HEK293 (cell line): ENCODE measurements at regions not wholly inside any gene's neighbourhood (a gene's known extent, or its start where the extent isn't known, plus 50 kb on each side); places are given as distances from the start of the nearest gene placed in this dataset.

Experiments
- CTCF ChIA-PET: fragments of 350-600 bp; formaldehyde crosslinking; extraction: SDS; loops from one replicate; lab custom pipeline; 2021; ENCODE audit warnings: antibody characterized with exemption; lab: Yijun Ruan, JAX
- POLR2A ChIA-PET: fragments of 300-600 bp; formaldehyde crosslinking; extraction: SDS; loops from one replicate; lab custom pipeline; 2020; ENCODE audit warnings: antibody characterized with exemption, inconsistent platforms; lab: Yijun Ruan, JAX
- H3K27ac ChIP-seq: fragments of 200-500 bp; sonication (Bioruptor generic); 2 replicates; pipeline ENCODE4 v1.5.1; 2014; ENCODE audit warnings: low read depth, low read length, control low read depth, inconsistent platforms; ENCODE audit errors: extremely low read depth
- H3K36me3 ChIP-seq, 2 experiments: fragments of 200-500 bp in 1 of 2; sonication (Bioruptor generic) in 1 of 2; 1 replicate in 1 of 2; 2 replicates in 1 of 2; pipeline ENCODE4 v1.5.1; 2014 to 2017; ENCODE audit warnings: inconsistent platforms in 2 of 2, low read length in 2 of 2; ENCODE audit not compliant: control insufficient read depth in 2 of 2, insufficient read depth in 1 of 2
- H3K4me1 ChIP-seq: fragments of 200-500 bp; sonication (Bioruptor generic); 2 replicates; pipeline ENCODE4 v1.5.1; 2014; ENCODE audit warnings: mild to moderate bottlenecking, low read length, inconsistent platforms; ENCODE audit not compliant: control insufficient read depth, insufficient read depth
- H3K4me3 ChIP-seq: 2 replicates; pipeline ENCODE4 v1.5.1; 2011; ENCODE audit warnings: low read depth, mild to moderate bottlenecking, control low read depth, low read length, moderate library complexity
- H3K9me3 ChIP-seq: fragments of 200-500 bp; sonication (Bioruptor generic); 2 replicates; pipeline ENCODE4 v1.5.1; 2014; ENCODE audit warnings: low read depth, low read length, inconsistent platforms; ENCODE audit not compliant: control insufficient read depth, insufficient read depth
- KLF10 ChIP-seq: fragments of 450-650 bp; IDR thresholded peaks from 2 replicates; pipeline ENCODE4 v1.5.1; 2018; ENCODE audit warnings: missing biosample characterization, mild to moderate bottlenecking, missing genetic modification characterization
- MEIS1 ChIP-seq: sonication (generic); formaldehyde crosslinking; IDR thresholded peaks from 2 replicates; pipeline ENCODE4 v1.8.1; 2022; ENCODE audit warnings: missing genetic modification reagents, mild to moderate bottlenecking, borderline replicate concordance
- MZF1 ChIP-seq: fragments of 450-650 bp; formaldehyde crosslinking; IDR thresholded peaks from 2 replicates; pipeline ENCODE4 v1.5.1; 2017; ENCODE audit warnings: missing biosample characterization, missing genetic modification characterization, borderline replicate concordance
- PRDM4 ChIP-seq: fragments of 450-650 bp; formaldehyde crosslinking; IDR thresholded peaks from 2 replicates; pipeline ENCODE4 v1.5.1; 2017; ENCODE audit warnings: missing biosample characterization, missing genetic modification characterization
- REPIN1 ChIP-seq: fragments of 450-650 bp; formaldehyde crosslinking; IDR thresholded peaks from 2 replicates; pipeline ENCODE4 v1.5.1; 2017; ENCODE audit warnings: missing biosample characterization, missing genetic modification characterization, low read depth
- ZBTB49 ChIP-seq: fragments of 450-650 bp; formaldehyde crosslinking; IDR thresholded peaks from 2 replicates; pipeline ENCODE4 v1.5.1; 2016; ENCODE audit warnings: missing biosample characterization, missing genetic modification characterization, low read depth
- ZBTB7A ChIP-seq: fragments of 450-650 bp; formaldehyde crosslinking; IDR thresholded peaks from 2 replicates; pipeline ENCODE4 v1.5.1; 2016; ENCODE audit warnings: low read depth, missing biosample characterization, missing genetic modification characterization
- ZNF274 ChIP-seq, 2 experiments: fragments of 200-500 bp in 1 of 2; fragments of 450-650 bp in 1 of 2; sonication (Bioruptor generic) in 1 of 2; formaldehyde crosslinking in 1 of 2; IDR thresholded peaks; 2 replicates each; pipeline versions ENCODE4 v1.5.1 to v1.6.1; 2014 to 2016; ENCODE audit warnings: borderline replicate concordance in 1 of 2, inconsistent platforms in 1 of 2, low read length in 1 of 2, missing biosample characterization in 1 of 2, missing genetic modification characterization in 1 of 2
- ZNF280D ChIP-seq: fragments of 450-650 bp; formaldehyde crosslinking; IDR thresholded peaks from 2 replicates; pipeline ENCODE4 v1.5.1; 2016; ENCODE audit warnings: missing biosample characterization, missing genetic modification characterization
- ZNF398 ChIP-seq: fragments of 450-650 bp; formaldehyde crosslinking; IDR thresholded peaks from 2 replicates; pipeline ENCODE4 v1.5.1; 2017; ENCODE audit warnings: missing biosample characterization, missing genetic modification characterization
- ZNF48 ChIP-seq: fragments of 450-650 bp; formaldehyde crosslinking; IDR thresholded peaks from 2 replicates; pipeline ENCODE4 v1.5.1; 2016; ENCODE audit warnings: missing biosample characterization, missing genetic modification characterization
- ZNF521 ChIP-seq: fragments of 450-650 bp; formaldehyde crosslinking; IDR thresholded peaks from 2 replicates; pipeline ENCODE4 v1.5.1; 2017; ENCODE audit warnings: missing biosample characterization, mild to moderate bottlenecking, missing genetic modification characterization
- ZNF544 ChIP-seq: fragments of 450-650 bp; formaldehyde crosslinking; IDR thresholded peaks from 2 replicates; pipeline ENCODE4 v1.5.0; 2017; ENCODE audit warnings: missing biosample characterization, missing genetic modification characterization
- ZNF549 ChIP-seq: fragments of 450-650 bp; IDR thresholded peaks from 2 replicates; pipeline ENCODE4 v1.5.1; 2018; ENCODE audit warnings: missing biosample characterization, missing genetic modification characterization, mild to moderate bottlenecking, inconsistent platforms, moderate library complexity
- ZNF560 ChIP-seq: fragments of 450-650 bp; formaldehyde crosslinking; IDR thresholded peaks from 2 replicates; pipeline ENCODE4 v1.5.1; 2017; ENCODE audit warnings: missing biosample characterization, missing genetic modification characterization, borderline replicate concordance
- ZNF585B ChIP-seq: fragments of 450-650 bp; formaldehyde crosslinking; IDR thresholded peaks from 2 replicates; pipeline ENCODE4 v1.5.1; 2016; ENCODE audit warnings: missing biosample characterization, missing genetic modification characterization
- ZNF596 ChIP-seq: fragments of 450-650 bp; IDR thresholded peaks from 2 replicates; pipeline ENCODE4 v1.5.0; 2018; ENCODE audit warnings: missing biosample characterization, mild to moderate bottlenecking, missing genetic modification characterization, moderate library complexity
- ZNF658 ChIP-seq: fragments of 450-650 bp; formaldehyde crosslinking; IDR thresholded peaks from 2 replicates; pipeline ENCODE4; 2016; ENCODE audit warnings: missing biosample characterization, missing genetic modification characterization
- ZNF692 ChIP-seq: fragments of 450-650 bp; formaldehyde crosslinking; IDR thresholded peaks from 2 replicates; pipeline ENCODE4 v1.5.1; 2016; ENCODE audit warnings: missing biosample characterization, missing genetic modification characterization

GRCh38 chr13:65336087-65336749 lies 1893.9 kb downstream of the PCDH9 start (continued):
- no peak for TF ChIP-seq ZNF280D (tag by site-specific recombination)
- TF ChIP-seq ZNF544 (tag by site-specific recombination) = no peak
- no peak for TF ChIP-seq ZNF48

GRCh38 chr13:65330691-65331090 lies 1899.4 kb downstream of the PCDH9 start:
- no peaks in the 10 kb centered on the region for H3K9me3 ChIP-seq
- no peaks in the 10 kb centered on the region for H3K36me3 ChIP-seq
- H3K4me1 ChIP-seq = no peaks in the 10 kb centered on the region
- ChIA-PET CTCF (no interaction called here), POLR2A (no interaction called here)
- TF ChIP-seq MEIS1 (CRISPR knock-in tag) (no peak), ZNF658 (tag by site-specific recombination) (no peak), KLF10 (tag by site-specific recombination) (no peak), REPIN1 (tag by site-specific recombination) (no peak), ZNF560 (tag by site-specific recombination) (no peak), ZNF398 (no peak), ZBTB7A (no peak), ZNF549 (tag by site-specific recombination) (no peak), ZNF596 (no peak), PRDM4 (tag by site-specific recombination) (no peak)
- H3K27ac ChIP-seq = no peak overlapping the region
- H3K4me3 ChIP-seq = no peak overlapping the region

GRCh38 chr13:65330287-65330686 lies 1899.8 kb downstream of the PCDH9 start:
- ChIA-PET POLR2A (no interaction called here), CTCF (no interaction called here)
- H3K4me3 ChIP-seq = no peak overlapping the region
- no peak overlapping the region for H3K27ac ChIP-seq
- no peaks in the 10 kb centered on the region for H3K36me3 ChIP-seq
- H3K9me3 ChIP-seq = no peaks in the 10 kb centered on the region
- H3K4me1 ChIP-seq = no peaks in the 10 kb centered on the region
- TF ChIP-seq ZNF274 (IDR thresholded peaks at IDR 0.05; ENCODE audit: low read length) (no peak), ZNF274 (tag by site-specific recombination; IDR thresholded peaks at IDR 0.05; ENCODE audit: borderline replicate concordance) (no peak), ZNF585B (tag by site-specific recombination) (no peak), ZNF692 (tag by site-specific recombination) (no peak), MZF1 (no peak), ZBTB49 (no peak), ZNF521 (tag by site-specific recombination) (no peak)
